ENCODE measurements at regions not wholly inside any gene's neighbourhood (a gene's known extent, or its start where the extent isn't known, plus 50 kb on each side); places are given as distances from the start of the nearest gene placed in this dataset.

DNA sequence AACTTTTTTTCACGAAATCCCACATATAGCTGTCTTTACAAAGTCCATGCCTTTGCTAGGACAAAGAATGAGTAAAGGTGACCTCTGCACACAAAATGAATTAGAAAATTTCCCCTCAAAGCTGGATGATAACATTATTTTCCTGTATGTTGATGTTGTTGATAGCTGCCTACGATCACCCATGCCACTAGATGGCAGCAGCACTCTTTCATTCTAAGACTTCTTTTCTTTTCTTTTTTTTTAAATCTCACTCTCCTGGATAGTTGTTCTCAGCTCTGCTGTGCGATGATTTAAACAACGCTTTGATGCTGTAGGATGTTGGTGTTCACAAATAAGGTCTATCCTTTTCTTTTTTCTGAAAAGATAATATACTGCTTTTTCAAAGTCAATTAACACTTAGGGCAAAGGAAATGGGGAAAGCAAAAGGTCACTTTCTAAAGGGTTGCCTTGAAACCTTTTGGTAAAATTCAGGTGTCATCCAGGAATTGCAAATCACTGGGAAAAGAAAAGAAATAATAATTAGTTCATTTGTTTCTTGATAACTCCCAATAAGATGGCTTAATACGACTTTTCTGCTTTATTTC, 266.8 kb downstream of the C4orf33 start:
- ChIA-PET CTCF (ENCODE audit: low intra/inter-chr PET ratio) (no interaction called here), POLR2A (no interaction called here)
- no peaks in the 10 kb centered on the region for H3K27me3 ChIP-seq (ENCODE audit: control insufficient read depth in 2 of 2, insufficient read depth in 2 of 2, low read length in 2 of 2)
- no peak overlapping the region for H3K4me2 ChIP-seq (ENCODE audit: insufficient read depth, low read length)
- H3K4me1 ChIP-seq (replicated peaks in 1 of 2; ENCODE audit: control insufficient read depth in 2 of 2, insufficient read depth in 2 of 2, low read length in 2 of 2), result no peaks in the 10 kb centered on the region
- no peak overlapping the region for H2AFZ ChIP-seq (ENCODE audit: low read depth, low read length)
- in situ Hi-C loops (cut with MboI) (loop anchor here (25.0 kb wide), 1 partner anchor 1325 kb away; no protein-coding TSS in a partner anchor), intact Hi-C loops (cut with micrococcal nuclease) (loop anchor here (10.0 kb wide), 1 partner anchor 282 kb away; no protein-coding TSS in a partner anchor)
- peak; percentile 73 for ATAC-seq
- H3K4me3 ChIP-seq, result no peak overlapping the region
- peak; percentile 91 for FAIRE-seq
- no peaks in the 10 kb centered on the region for H3K9me3 ChIP-seq (replicated peaks; ENCODE audit: control insufficient read depth, insufficient read depth, low read depth, low read length)
- no peak overlapping the region for H3K27ac ChIP-seq (ENCODE audit: extremely low read depth, low read depth, low read length)
- BruUV-seq (replicated peaks), result no TSS peak
- no peaks in the 10 kb centered on the region for H3K79me2 ChIP-seq (ENCODE audit: control insufficient read depth, insufficient read depth, low read length)
- no peak overlapping the region for H3K9ac ChIP-seq (ENCODE audit: insufficient read depth in 1 of 2, low read depth in 2 of 2, low read length in 2 of 2)
- no peaks in the 10 kb centered on the region for H3K9me1 ChIP-seq (ENCODE audit: control insufficient read depth, insufficient read depth, low read length)
- no peaks in the 10 kb centered on the region for H4K20me1 ChIP-seq (replicated peaks; ENCODE audit: control insufficient read depth, insufficient read depth, low read length)
- no peaks in the 10 kb centered on the region for H3K36me3 ChIP-seq (ENCODE audit: control insufficient read depth, insufficient read depth, low read length)
- 0% methylated on average over 5 of the region's 5 CpGs for WGBS (ENCODE audit: insufficient coverage, low coverage, missing lambda C conversion rate)
- peak; percentile 50 to 73 (median 54) for DNase-seq (ENCODE audit: extremely low read depth in 1 of 4, low spot score in 3 of 4)
- no peak for TF ChIP-seq SP1 (CRISPR knock-in tag; IDR thresholded peaks at IDR 0.05)
- no peak for TF ChIP-seq RNF2 (IDR thresholded peaks at IDR 0.05)
- TF ChIP-seq HDAC2 (IDR thresholded peaks at IDR 0.05), result no peak
- TF ChIP-seq RBM14 (IDR thresholded peaks at IDR 0.05; ENCODE audit: borderline replicate concordance, insufficient read depth, low read depth, low read length), result no peak
- no peak for TF ChIP-seq NFXL1 (CRISPR knock-in tag; IDR thresholded peaks at IDR 0.05)
- TF ChIP-seq, protein P1, sequence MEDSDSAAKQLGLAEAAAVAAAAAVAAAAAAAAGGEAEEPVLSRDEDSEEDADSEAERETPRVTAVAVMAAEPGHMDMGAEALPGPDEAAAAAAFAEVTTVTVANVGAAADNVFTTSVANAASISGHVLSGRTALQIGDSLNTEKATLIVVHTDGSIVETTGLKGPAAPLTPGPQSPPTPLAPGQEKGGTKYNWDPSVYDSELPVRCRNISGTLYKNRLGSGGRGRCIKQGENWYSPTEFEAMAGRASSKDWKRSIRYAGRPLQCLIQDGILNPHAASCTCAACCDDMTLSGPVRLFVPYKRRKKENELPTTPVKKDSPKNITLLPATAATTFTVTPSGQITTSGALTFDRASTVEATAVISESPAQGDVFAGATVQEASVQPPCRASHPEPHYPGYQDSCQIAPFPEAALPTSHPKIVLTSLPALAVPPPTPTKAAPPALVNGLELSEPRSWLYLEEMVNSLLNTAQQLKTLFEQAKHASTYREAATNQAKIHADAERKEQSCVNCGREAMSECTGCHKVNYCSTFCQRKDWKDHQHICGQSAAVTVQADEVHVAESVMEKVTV (CRISPR knock-in tag; IDR thresholded peaks at IDR 0.05), result 0 out of 2 replicates have a peak, but pooled peaks have one; percentile 24
- no peak for TF ChIP-seq KLF13 (tag; IDR thresholded peaks at IDR 0.05; ENCODE audit: borderline replicate concordance, low read depth)
- TF ChIP-seq ZNF384 (IDR thresholded peaks at IDR 0.05; ENCODE audit: low read depth, low read length), result peak; percentile 98
- no peak for TF ChIP-seq ZNF282 (CRISPR knock-in tag; IDR thresholded peaks at IDR 0.05)
- TF ChIP-seq ILK (tag; IDR thresholded peaks at IDR 0.05; ENCODE audit: borderline replicate concordance, low read depth), result no peak
- no peak for TF ChIP-seq NUFIP1 (IDR thresholded peaks at IDR 0.05; ENCODE audit: partially characterized antibody)
- no peak for TF ChIP-seq RFX1 (IDR thresholded peaks at IDR 0.05)
- no peak for TF ChIP-seq ZNF444 (CRISPR knock-in tag; IDR thresholded peaks at IDR 0.05)
- TF ChIP-seq, protein P2, sequence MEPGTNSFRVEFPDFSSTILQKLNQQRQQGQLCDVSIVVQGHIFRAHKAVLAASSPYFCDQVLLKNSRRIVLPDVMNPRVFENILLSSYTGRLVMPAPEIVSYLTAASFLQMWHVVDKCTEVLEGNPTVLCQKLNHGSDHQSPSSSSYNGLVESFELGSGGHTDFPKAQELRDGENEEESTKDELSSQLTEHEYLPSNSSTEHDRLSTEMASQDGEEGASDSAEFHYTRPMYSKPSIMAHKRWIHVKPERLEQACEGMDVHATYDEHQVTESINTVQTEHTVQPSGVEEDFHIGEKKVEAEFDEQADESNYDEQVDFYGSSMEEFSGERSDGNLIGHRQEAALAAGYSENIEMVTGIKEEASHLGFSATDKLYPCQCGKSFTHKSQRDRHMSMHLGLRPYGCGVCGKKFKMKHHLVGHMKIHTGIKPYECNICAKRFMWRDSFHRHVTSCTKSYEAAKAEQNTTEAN (CRISPR knock-in tag; IDR thresholded peaks at IDR 0.05), result no peak
- TF ChIP-seq, protein P3, sequence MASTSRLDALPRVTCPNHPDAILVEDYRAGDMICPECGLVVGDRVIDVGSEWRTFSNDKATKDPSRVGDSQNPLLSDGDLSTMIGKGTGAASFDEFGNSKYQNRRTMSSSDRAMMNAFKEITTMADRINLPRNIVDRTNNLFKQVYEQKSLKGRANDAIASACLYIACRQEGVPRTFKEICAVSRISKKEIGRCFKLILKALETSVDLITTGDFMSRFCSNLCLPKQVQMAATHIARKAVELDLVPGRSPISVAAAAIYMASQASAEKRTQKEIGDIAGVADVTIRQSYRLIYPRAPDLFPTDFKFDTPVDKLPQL (IDR thresholded peaks at IDR 0.05; ENCODE audit: extremely low read depth, insufficient read length), result no peak
- TF ChIP-seq SMC3 (conservative IDR thresholded peaks at IDR 0.05; ENCODE audit: insufficient read depth, low read depth, low read length), result peak; percentile 36; the same call in 1 of the 2 replicates
- TF ChIP-seq C11orf30 (IDR thresholded peaks at IDR 0.05; ENCODE audit: low read depth), result no peak
- TF ChIP-seq MBD2 (IDR thresholded peaks at IDR 0.05; ENCODE audit: borderline replicate concordance, low read depth), result no peak
- TF ChIP-seq KDM1A (IDR thresholded peaks at IDR 0.05), result no peak
- TF ChIP-seq, protein P4, sequence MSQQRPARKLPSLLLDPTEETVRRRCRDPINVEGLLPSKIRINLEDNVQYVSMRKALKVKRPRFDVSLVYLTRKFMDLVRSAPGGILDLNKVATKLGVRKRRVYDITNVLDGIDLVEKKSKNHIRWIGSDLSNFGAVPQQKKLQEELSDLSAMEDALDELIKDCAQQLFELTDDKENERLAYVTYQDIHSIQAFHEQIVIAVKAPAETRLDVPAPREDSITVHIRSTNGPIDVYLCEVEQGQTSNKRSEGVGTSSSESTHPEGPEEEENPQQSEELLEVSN (IDR thresholded peaks at IDR 0.05; ENCODE audit: borderline replicate concordance in 1 of 2, extremely low read depth in 1 of 2, insufficient read depth in 1 of 2, insufficient read length in 1 of 2, low read depth in 1 of 2, low read length in 1 of 2, poor library complexity in 1 of 2, severe bottlenecking in 1 of 2), result no peak
